Panc1 (cell line): ENCODE measurements at regions not wholly inside any gene's neighbourhood (a gene's known extent, or its start where the extent isn't known, plus 50 kb on each side); places are given as distances from the start of the nearest gene placed in this dataset.

ENCODE experiments used
- POLR2AphosphoS5 ChIP-seq: IDR thresholded peaks from 2 replicates; pipeline ENCODE4 v1.6.1; 2012; ENCODE audit warnings: mild to moderate bottlenecking, low read depth, low read length, moderate library complexity
- TCF7L2 ChIP-seq: IDR thresholded peaks from 2 replicates; pipeline ENCODE4 v1.6.1; 2011; ENCODE audit warnings: mild to moderate bottlenecking, low read depth, low read length, inconsistent platforms
- TF ChIP-seq, protein P1 (sequence below): fragments of 450-650 bp; IDR thresholded peaks from 2 replicates; pipeline ENCODE4 v1.5.1; 2017; ENCODE audit warnings: mild to moderate bottlenecking
- TF ChIP-seq, protein P2 (sequence below), 2 experiments: IDR thresholded peaks; 2 replicates each; pipeline ENCODE4 v1.6.1; 2011 to 2012; ENCODE audit warnings: low read depth in 2 of 2, control low read depth in 1 of 2, low read length in 1 of 2, mild to moderate bottlenecking in 1 of 2, moderate library complexity in 1 of 2; ENCODE audit not compliant: insufficient read depth in 1 of 2

DNA sequence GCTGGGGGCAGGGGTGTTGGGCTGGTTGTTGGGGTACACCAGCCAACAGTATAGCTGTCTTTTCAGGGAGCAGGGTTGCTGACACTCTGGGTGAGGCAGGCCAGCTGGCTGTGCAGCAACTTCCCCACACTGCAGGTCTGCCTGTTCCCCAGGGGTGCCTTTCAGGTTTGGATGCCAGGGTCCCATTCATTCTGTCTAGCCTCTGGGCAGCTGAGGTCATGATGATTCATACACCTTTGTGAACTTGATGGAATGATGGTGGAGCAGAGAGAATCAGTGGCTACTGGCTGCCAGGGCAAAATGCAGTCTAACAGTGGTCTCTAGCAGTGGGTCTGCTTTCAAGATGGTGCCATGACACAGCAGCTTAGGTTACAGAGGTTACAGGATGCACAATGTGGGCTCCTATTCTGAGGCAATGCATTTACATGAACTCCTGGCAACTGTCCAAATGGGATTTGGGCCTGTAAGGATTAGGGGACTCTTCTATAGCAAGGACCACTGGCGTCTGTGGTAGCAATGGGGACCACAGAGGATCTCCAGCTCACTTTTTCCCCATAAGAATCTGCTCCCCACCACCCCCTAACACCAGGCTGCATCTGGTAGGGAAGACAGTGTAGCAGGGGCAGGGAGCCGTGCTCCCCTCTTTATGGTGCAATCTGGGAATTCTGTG, 103.7 kb downstream of the FEM1C start:
- TF ChIP-seq, protein P1, sequence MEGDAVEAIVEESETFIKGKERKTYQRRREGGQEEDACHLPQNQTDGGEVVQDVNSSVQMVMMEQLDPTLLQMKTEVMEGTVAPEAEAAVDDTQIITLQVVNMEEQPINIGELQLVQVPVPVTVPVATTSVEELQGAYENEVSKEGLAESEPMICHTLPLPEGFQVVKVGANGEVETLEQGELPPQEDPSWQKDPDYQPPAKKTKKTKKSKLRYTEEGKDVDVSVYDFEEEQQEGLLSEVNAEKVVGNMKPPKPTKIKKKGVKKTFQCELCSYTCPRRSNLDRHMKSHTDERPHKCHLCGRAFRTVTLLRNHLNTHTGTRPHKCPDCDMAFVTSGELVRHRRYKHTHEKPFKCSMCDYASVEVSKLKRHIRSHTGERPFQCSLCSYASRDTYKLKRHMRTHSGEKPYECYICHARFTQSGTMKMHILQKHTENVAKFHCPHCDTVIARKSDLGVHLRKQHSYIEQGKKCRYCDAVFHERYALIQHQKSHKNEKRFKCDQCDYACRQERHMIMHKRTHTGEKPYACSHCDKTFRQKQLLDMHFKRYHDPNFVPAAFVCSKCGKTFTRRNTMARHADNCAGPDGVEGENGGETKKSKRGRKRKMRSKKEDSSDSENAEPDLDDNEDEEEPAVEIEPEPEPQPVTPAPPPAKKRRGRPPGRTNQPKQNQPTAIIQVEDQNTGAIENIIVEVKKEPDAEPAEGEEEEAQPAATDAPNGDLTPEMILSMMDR, result no peak
- TF ChIP-seq TCF7L2, result no peak
- TF ChIP-seq, protein P2, sequence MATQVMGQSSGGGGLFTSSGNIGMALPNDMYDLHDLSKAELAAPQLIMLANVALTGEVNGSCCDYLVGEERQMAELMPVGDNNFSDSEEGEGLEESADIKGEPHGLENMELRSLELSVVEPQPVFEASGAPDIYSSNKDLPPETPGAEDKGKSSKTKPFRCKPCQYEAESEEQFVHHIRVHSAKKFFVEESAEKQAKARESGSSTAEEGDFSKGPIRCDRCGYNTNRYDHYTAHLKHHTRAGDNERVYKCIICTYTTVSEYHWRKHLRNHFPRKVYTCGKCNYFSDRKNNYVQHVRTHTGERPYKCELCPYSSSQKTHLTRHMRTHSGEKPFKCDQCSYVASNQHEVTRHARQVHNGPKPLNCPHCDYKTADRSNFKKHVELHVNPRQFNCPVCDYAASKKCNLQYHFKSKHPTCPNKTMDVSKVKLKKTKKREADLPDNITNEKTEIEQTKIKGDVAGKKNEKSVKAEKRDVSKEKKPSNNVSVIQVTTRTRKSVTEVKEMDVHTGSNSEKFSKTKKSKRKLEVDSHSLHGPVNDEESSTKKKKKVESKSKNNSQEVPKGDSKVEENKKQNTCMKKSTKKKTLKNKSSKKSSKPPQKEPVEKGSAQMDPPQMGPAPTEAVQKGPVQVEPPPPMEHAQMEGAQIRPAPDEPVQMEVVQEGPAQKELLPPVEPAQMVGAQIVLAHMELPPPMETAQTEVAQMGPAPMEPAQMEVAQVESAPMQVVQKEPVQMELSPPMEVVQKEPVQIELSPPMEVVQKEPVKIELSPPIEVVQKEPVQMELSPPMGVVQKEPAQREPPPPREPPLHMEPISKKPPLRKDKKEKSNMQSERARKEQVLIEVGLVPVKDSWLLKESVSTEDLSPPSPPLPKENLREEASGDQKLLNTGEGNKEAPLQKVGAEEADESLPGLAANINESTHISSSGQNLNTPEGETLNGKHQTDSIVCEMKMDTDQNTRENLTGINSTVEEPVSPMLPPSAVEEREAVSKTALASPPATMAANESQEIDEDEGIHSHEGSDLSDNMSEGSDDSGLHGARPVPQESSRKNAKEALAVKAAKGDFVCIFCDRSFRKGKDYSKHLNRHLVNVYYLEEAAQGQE (IDR thresholded peaks at IDR 0.05; ENCODE audit: insufficient read depth in 1 of 2, low read depth in 2 of 2, low read length in 1 of 2), result no peak
- no peak for TF ChIP-seq POLR2AphosphoS5
